ENCODE measurements at regions not wholly inside any gene's neighbourhood (a gene's known extent, or its start where the extent isn't known, plus 50 kb on each side); places are given as distances from the start of the nearest gene placed in this dataset.

DNA sequence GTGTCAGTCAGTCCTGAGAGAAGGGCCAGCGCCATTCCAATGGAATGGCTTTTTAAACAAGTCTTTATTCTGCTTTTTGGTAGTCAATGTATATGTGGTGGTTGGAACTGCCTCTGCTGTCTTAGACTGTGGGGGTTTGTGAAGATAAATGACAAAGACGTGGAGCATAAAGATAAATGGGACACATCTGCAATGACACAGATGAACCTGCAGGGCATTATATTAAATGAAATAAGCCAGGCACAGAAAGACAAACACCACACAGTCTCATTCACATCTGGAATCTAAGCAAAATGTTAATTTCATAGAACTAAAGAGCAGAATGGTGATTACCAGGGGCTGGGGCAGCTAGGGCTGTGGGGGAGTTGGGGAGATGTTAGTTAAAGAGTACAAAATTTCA lies 912.8 kb upstream of the MAN1A1 start:
- Mint-ChIP-seq H3K36me3 (ENCODE audit: low read depth) (no peaks in the 10 kb centered on the region), H3K9me3 (peaks cover 20% of the 10 kb centered on the region; the same call in 1 of the 2 replicates), H3K4me1 (ENCODE audit: low read depth) (no peaks in the 10 kb centered on the region), H3K27me3 (ENCODE audit: insufficient read depth) (no peaks in the 10 kb centered on the region), H3K4me3 (no peak overlapping the region), H3K27ac (no peak overlapping the region)
- no peak for DNase-seq
- TF ChIP-seq, protein P1, sequence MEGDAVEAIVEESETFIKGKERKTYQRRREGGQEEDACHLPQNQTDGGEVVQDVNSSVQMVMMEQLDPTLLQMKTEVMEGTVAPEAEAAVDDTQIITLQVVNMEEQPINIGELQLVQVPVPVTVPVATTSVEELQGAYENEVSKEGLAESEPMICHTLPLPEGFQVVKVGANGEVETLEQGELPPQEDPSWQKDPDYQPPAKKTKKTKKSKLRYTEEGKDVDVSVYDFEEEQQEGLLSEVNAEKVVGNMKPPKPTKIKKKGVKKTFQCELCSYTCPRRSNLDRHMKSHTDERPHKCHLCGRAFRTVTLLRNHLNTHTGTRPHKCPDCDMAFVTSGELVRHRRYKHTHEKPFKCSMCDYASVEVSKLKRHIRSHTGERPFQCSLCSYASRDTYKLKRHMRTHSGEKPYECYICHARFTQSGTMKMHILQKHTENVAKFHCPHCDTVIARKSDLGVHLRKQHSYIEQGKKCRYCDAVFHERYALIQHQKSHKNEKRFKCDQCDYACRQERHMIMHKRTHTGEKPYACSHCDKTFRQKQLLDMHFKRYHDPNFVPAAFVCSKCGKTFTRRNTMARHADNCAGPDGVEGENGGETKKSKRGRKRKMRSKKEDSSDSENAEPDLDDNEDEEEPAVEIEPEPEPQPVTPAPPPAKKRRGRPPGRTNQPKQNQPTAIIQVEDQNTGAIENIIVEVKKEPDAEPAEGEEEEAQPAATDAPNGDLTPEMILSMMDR (IDR thresholded peaks at IDR 0.05) = no peak

DNA sequence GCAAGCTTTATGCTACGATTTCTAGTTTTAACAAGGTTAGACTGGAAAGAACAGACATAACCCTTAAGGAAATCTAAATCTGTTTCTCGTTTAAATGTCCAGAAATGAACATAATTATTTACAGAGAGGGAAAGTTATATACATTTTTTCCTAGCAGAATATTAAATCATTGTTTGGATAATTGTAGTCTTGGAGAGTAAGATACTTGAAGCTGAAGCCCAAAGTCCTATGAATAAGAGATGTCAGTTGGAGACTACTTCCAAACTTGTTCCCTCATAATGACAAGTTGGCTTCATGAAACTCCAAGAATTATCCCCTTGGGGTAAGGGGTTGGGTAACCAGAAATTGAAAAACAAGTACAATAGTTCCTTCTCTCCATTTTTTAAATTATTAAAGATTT lies 911.1 kb upstream of the MAN1A1 start:
- DNase-seq = no peak
- Mint-ChIP-seq H3K4me1 (ENCODE audit: low read depth) (no peaks in the 10 kb centered on the region), H3K4me3 (no peak overlapping the region), H3K27me3 (ENCODE audit: insufficient read depth) (no peaks in the 10 kb centered on the region), H3K36me3 (ENCODE audit: low read depth) (no peaks in the 10 kb centered on the region), H3K9me3 (peaks cover 10% of the 10 kb centered on the region; the same call in 1 of the 2 replicates), H3K27ac (no peak overlapping the region)
- TF ChIP-seq, protein P1 (IDR thresholded peaks at IDR 0.05) = no peak

DNA sequence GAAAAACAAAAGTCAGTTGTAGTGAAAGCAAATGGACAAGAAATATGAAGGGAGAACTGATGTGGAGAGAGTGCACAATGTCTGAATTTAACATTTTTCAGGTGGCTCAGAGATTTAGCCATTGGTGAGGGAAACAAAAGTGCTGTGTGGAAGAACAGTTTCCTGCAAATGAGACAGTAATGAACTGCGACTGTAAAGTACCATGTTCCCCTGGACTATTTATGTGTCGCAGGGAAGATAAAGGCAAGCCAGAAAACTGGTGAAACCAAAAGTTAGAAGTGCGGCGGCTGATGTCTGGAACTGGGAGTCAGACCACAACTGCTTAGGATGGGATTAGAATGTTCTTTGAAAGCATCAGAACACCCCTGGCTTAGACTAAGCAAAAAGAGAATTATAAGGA lies 905.1 kb upstream of the MAN1A1 start:
- no peaks in the 10 kb centered on the region for H3K27me3 Mint-ChIP-seq (ENCODE audit: insufficient read depth)
- no peaks in the 10 kb centered on the region for H3K4me1 Mint-ChIP-seq (ENCODE audit: low read depth)
- no peak for DNase-seq
- no peak overlapping the region for H3K27ac Mint-ChIP-seq
- peaks cover 53% of the 10 kb centered on the region for H3K9me3 Mint-ChIP-seq
- TF ChIP-seq, protein P1 (IDR thresholded peaks at IDR 0.05) = no peak
- no peaks in the 10 kb centered on the region for H3K36me3 Mint-ChIP-seq (ENCODE audit: low read depth)
- no peak overlapping the region for H3K4me3 Mint-ChIP-seq

DNA sequence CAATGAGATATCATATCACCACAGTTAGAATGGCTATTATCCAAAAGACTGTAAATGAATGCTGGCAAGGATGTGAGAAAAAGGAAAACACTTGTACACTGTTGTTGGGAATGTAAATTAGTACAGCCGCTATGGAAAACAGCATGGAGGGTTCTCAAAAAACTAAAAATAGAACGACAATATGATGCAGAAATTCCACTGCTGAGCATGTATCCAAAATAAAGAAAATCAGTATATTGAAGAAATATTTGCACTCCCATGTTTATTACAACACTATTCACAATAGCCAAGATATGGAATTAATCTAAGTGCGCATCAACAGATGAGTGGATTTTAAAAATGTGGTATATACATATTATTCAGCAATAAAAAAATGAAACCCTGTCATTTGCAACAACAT lies 898.9 kb upstream of the MAN1A1 start:
- peaks cover 49% of the 10 kb centered on the region for H3K9me3 Mint-ChIP-seq
- H3K36me3 Mint-ChIP-seq (ENCODE audit: low read depth) = no peaks in the 10 kb centered on the region
- H3K4me1 Mint-ChIP-seq (ENCODE audit: low read depth) = no peaks in the 10 kb centered on the region
- H3K4me3 Mint-ChIP-seq = no peak overlapping the region
- TF ChIP-seq, protein P1 (IDR thresholded peaks at IDR 0.05) = no peak
- no peaks in the 10 kb centered on the region for H3K27me3 Mint-ChIP-seq (ENCODE audit: insufficient read depth)
- H3K27ac Mint-ChIP-seq = no peak overlapping the region
- no peak for DNase-seq

DNA sequence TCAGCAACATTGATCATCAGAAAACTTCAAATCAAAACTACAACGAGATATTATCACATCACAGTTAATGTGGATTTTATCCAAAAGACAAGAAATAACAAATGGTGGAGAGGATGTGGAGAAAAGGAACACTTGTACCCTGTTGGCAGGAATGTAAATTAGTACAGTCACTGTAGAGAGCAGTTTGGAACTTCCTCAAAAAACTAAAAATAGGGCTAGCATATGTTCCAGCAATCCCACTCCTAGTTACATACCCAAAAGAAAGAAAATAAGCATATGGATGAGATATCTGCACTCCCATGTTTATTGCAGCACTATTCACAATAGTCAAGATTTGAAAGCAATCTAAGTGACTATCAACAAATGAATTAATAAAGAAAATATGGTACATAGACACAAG lies 887.7 kb upstream of the MAN1A1 start:
- H3K27ac Mint-ChIP-seq = no peak overlapping the region
- no peaks in the 10 kb centered on the region for H3K4me1 Mint-ChIP-seq (ENCODE audit: low read depth)
- no peaks in the 10 kb centered on the region for H3K36me3 Mint-ChIP-seq (ENCODE audit: low read depth)
- no peak for DNase-seq
- H3K4me3 Mint-ChIP-seq = no peak overlapping the region
- TF ChIP-seq, protein P1 (IDR thresholded peaks at IDR 0.05) = no peak
- H3K9me3 Mint-ChIP-seq = peaks cover 35% of the 10 kb centered on the region
- 0 out of 2 replicates have a peak, but pooled peaks cover 2% of the 10 kb centered on the region for H3K27me3 Mint-ChIP-seq (ENCODE audit: insufficient read depth)

DNA sequence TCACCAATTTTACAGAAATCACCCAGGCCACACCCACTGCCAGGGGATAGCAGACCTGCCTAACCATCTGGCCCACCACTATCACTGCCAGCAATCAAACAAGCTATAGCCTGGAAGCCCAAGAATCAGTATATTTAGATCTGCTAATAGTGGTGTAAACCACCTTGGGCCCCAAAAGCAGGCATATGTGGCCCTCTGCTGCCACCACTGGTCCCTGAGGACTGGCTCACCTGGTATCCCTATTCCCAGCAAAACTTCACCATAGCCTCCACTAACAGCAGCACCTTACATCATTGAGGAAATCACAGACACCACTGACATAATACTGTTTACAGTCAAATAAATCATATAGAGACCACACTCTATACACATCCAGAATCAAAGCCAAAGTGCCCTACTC lies 880.4 kb upstream of the MAN1A1 start:
- no peak for DNase-seq
- H3K27ac Mint-ChIP-seq = no peak overlapping the region
- peaks cover 2% of the 10 kb centered on the region; the same call in 1 of the 2 replicates for H3K27me3 Mint-ChIP-seq (ENCODE audit: insufficient read depth)
- no peak overlapping the region for H3K4me3 Mint-ChIP-seq
- no peaks in the 10 kb centered on the region; the same call in 1 of the 2 replicates for H3K36me3 Mint-ChIP-seq (ENCODE audit: low read depth)
- H3K9me3 Mint-ChIP-seq = peaks cover 56% of the 10 kb centered on the region
- TF ChIP-seq, protein P1 (IDR thresholded peaks at IDR 0.05) = no peak
- H3K4me1 Mint-ChIP-seq (ENCODE audit: low read depth) = no peaks in the 10 kb centered on the region

All from HFFc6 (cell line).